AG10803 (cell line): ENCODE measurements at regions not wholly inside any gene's neighbourhood (a gene's known extent, or its start where the extent isn't known, plus 50 kb on each side); places are given as distances from the start of the nearest gene placed in this dataset.

ENCODE experiments used
- DNase-seq: peaks from one replicate; pipeline ENCODE4 v3.0.0; 2010; ENCODE audit warnings: low read depth
- H3K4me3 ChIP-seq: 2 replicates; pipeline ENCODE4 v1.5.1; 2011; ENCODE audit warnings: mild to moderate bottlenecking, low read length, control low read depth
- CTCF ChIP-seq: conservative IDR thresholded peaks from 2 replicates; pipeline ENCODE4 v1.5.1; 2011; ENCODE audit warnings: mild to moderate bottlenecking, low read length, control low read depth, inconsistent platforms

GRCh38 chr2:156215656-156216055, 116.9 kb downstream of the NR4A2 start:
- H3K4me3 ChIP-seq: no peak overlapping the region
- no peak for DNase-seq
- no peak for TF ChIP-seq CTCF

- H3K4me3 ChIP-seq: no peak overlapping the region
- TF ChIP-seq CTCF: no peak
- DNase-seq: no peak
Observed at GRCh38 chr2:156211318-156211717, 121.2 kb downstream of the NR4A2 start.

GRCh38 chr2:156206355-156206754, 126.2 kb downstream of the NR4A2 start:
- TF ChIP-seq CTCF: no peak
- no peak for DNase-seq
- H3K4me3 ChIP-seq: no peak overlapping the region

- DNase-seq: no peak
- no peak for TF ChIP-seq CTCF
- no peak overlapping the region for H3K4me3 ChIP-seq
Observed at GRCh38 chr2:156199588-156199987, 132.9 kb downstream of the NR4A2 start.

- DNase-seq: no peak
- no peak overlapping the region for H3K4me3 ChIP-seq
- no peak for TF ChIP-seq CTCF
Observed at GRCh38 chr2:156196031-156196430, 136.5 kb downstream of the NR4A2 start.

GRCh38 chr2:156192468-156192867, 140.1 kb downstream of the NR4A2 start:
- no peak for DNase-seq
- H3K4me3 ChIP-seq: no peak overlapping the region
- TF ChIP-seq CTCF: peak; percentile 37

- TF ChIP-seq CTCF: no peak
- H3K4me3 ChIP-seq: no peak overlapping the region
- DNase-seq: no peak
Observed at GRCh38 chr2:156191527-156191926, 141.0 kb downstream of the NR4A2 start.
